ENCODE measurements at regions not wholly inside any gene's neighbourhood (a gene's known extent, or its start where the extent isn't known, plus 50 kb on each side); places are given as distances from the start of the nearest gene placed in this dataset.

DNA sequence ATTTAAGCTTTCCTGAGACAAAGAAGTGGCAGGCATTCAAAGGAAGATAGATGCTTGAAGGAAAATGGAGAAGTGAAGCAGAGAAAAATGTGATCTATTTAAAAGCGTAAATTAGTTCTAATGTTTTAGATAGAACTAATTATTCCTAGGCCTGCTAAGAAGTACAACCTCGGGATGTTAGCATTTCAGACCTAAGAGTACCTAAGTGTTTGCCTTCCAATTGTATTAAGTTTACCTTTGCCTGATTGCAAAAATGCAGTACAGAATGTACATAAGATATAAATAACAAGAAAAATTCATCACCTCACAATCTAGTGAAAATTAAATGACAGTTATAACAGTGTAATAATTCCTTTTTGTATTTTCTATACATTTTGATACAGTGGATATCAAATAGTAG lies 71.1 kb upstream of the HNMT start:
- Histone ChIP-seq H3K27me3 (no peaks in the 10 kb centered on the region), H3K36me3 (no peaks in the 10 kb centered on the region), H3K9me3 (ENCODE audit: low read depth) (no peaks in the 10 kb centered on the region), H3K27ac (no peak overlapping the region), H3K4me3 (no peak overlapping the region), H3K4me1 (ENCODE audit: low read depth) (no peaks in the 10 kb centered on the region)
- TF ChIP-seq, protein P1, sequence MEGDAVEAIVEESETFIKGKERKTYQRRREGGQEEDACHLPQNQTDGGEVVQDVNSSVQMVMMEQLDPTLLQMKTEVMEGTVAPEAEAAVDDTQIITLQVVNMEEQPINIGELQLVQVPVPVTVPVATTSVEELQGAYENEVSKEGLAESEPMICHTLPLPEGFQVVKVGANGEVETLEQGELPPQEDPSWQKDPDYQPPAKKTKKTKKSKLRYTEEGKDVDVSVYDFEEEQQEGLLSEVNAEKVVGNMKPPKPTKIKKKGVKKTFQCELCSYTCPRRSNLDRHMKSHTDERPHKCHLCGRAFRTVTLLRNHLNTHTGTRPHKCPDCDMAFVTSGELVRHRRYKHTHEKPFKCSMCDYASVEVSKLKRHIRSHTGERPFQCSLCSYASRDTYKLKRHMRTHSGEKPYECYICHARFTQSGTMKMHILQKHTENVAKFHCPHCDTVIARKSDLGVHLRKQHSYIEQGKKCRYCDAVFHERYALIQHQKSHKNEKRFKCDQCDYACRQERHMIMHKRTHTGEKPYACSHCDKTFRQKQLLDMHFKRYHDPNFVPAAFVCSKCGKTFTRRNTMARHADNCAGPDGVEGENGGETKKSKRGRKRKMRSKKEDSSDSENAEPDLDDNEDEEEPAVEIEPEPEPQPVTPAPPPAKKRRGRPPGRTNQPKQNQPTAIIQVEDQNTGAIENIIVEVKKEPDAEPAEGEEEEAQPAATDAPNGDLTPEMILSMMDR (IDR thresholded peaks at IDR 0.05; ENCODE audit: low read depth, low read length), result no peak
- DNase-seq (ENCODE audit: low read depth in 1 of 2, low spot score in 1 of 2), result no peak

DNA sequence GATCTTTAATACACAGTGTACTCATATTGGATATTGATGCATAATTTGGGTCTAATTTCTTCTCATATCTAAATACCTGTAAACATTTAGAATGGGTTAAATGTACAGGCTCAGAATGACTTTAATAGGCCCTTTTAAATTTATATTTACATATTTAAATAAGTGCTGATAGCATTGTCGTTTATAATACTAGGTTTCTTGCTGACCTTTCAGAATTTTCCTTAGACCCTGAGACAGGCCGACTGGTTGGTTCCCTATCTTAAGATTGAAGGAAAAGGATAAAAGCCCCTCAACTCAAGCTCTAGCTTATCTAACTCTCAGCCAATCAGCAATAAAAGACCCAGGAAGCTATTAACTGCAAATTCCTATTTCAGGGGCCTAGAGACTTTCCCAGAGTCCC lies 67.8 kb upstream of the HNMT start:
- Histone ChIP-seq H3K4me1 (ENCODE audit: low read depth) (no peaks in the 10 kb centered on the region), H3K27me3 (no peaks in the 10 kb centered on the region), H3K27ac (no peak overlapping the region), H3K4me3 (no peak overlapping the region), H3K9me3 (ENCODE audit: low read depth) (no peaks in the 10 kb centered on the region), H3K36me3 (no peaks in the 10 kb centered on the region)
- TF ChIP-seq, protein P1 (IDR thresholded peaks at IDR 0.05; ENCODE audit: low read depth, low read length), result no peak
- DNase-seq (ENCODE audit: low read depth in 1 of 2, low spot score in 1 of 2), result no peak

DNA sequence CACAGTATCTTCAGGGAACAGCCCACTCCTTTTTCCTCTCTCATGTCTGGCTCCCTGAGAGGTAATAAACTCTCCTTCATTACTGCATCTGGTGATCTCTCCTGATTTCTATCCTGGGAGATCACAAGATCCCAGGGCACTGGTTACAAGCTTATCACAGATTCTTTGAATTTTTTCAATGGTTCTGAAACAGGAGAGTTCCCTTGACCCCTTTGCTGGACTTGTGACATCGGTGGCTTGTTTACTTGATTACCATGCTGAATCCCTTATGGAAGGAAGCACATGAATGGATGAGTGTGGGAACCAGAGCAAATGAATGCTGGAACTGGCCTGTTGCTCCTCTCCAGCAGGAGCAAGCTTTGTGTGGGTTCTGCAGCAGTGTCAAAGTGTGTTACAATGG lies 67.2 kb upstream of the HNMT start:
- Histone ChIP-seq H3K4me3 (no peak overlapping the region), H3K27me3 (no peaks in the 10 kb centered on the region), H3K27ac (no peak overlapping the region), H3K36me3 (no peaks in the 10 kb centered on the region), H3K4me1 (ENCODE audit: low read depth) (no peaks in the 10 kb centered on the region), H3K9me3 (ENCODE audit: low read depth) (no peaks in the 10 kb centered on the region)
- DNase-seq (ENCODE audit: low read depth in 1 of 2, low spot score in 1 of 2), result no peak
- TF ChIP-seq, protein P1 (IDR thresholded peaks at IDR 0.05; ENCODE audit: low read depth, low read length), result no peak

DNA sequence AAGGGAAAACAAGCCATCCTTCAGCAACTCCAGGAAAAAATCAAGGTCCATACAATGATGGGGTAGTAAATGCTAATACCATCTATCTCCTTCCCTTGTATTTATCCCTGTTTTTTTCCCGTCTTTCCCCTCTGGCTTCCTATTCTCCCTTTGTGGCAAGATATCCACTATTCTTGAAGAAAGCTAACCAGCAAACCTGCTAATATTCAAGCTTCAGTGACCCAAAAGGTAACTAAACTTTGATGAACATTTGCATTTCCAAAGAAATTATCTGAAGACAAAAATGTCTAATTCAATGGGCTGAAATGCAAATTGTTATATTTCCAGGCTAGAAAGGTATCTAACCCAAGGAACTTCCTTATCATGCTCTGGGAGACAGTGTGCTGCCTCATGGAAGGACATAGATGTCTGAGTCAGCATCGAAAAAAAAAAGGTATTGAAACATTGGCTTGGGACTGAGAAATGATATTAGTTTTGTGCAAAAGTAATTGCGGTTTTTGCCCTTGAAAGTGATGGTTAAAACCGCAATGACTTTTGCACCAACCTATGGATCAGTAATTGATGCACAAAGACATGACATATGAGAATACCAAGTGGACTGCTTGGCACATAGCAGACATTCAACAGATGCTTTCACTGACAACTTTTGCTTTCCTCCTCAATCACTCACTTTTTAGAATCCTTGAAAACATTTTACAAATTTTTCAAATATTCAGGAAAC lies 63.7 kb upstream of the HNMT start:
- no peak overlapping the region for H3K4me3 ChIP-seq
- no peaks in the 10 kb centered on the region for H3K4me1 ChIP-seq (ENCODE audit: low read depth)
- TF ChIP-seq, protein P1 (IDR thresholded peaks at IDR 0.05; ENCODE audit: low read depth, low read length), result no peak
- no peak overlapping the region for H3K27ac ChIP-seq
- no peak for DNase-seq (ENCODE audit: low read depth in 1 of 2, low spot score in 1 of 2)
- H3K36me3 ChIP-seq, result no peaks in the 10 kb centered on the region
- no peaks in the 10 kb centered on the region for H3K27me3 ChIP-seq
- no peaks in the 10 kb centered on the region for H3K9me3 ChIP-seq (ENCODE audit: low read depth)

DNA sequence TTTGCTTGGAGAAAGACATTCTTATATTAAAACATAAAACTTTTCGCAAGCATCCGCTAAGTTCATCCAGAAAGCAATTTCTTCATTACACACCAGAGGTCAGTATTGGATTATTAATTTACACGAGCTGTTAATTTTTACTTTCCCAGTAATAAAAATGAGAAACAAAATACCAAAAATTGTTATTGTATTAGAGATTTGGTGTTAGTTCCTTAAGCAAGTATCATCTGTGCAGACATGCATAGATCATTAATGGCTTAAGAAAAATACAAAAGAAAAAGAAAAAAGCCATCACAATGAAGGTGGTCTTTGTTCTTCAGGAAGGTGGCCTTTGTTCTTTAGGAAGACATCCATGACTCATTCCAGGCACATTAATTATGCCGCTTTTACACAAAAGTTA lies 53.6 kb upstream of the HNMT start:
- Histone ChIP-seq H3K27ac (no peak overlapping the region), H3K4me3 (no peak overlapping the region), H3K4me1 (ENCODE audit: low read depth) (no peaks in the 10 kb centered on the region), H3K36me3 (no peaks in the 10 kb centered on the region), H3K27me3 (no peaks in the 10 kb centered on the region), H3K9me3 (ENCODE audit: low read depth) (no peaks in the 10 kb centered on the region)
- DNase-seq (ENCODE audit: low read depth in 1 of 2, low spot score in 1 of 2), result peak; percentile 32 to 48
- TF ChIP-seq, protein P1 (IDR thresholded peaks at IDR 0.05; ENCODE audit: low read depth, low read length), result peak; percentile 59
